ENCODE measurements at regions not wholly inside any gene's neighbourhood (a gene's known extent, or its start where the extent isn't known, plus 50 kb on each side); places are given as distances from the start of the nearest gene placed in this dataset.

- H3K27me3 ChIP-seq (replicated peaks in 1 of 4; ENCODE audit: control extremely low read depth in 1 of 4, control insufficient read depth in 3 of 4, insufficient read depth in 4 of 4, low read length in 3 of 4) = no peaks in the 10 kb centered on the region
- ATAC-seq (ENCODE audit: low read depth) = no peak
- H3K4me3 ChIP-seq (ENCODE audit: control extremely low read depth in 1 of 5, extremely low read depth in 1 of 5, insufficient read depth in 1 of 5, low read depth in 2 of 5, low read length in 4 of 5) = no peak overlapping the region
- H3K4me1 Mint-ChIP-seq = no peaks in the 10 kb centered on the region
- no peak for TF ChIP-seq EZH2 (IDR thresholded peaks at IDR 0.05; ENCODE audit: borderline replicate concordance, insufficient read depth, low read depth, low read length, poor library complexity, severe bottlenecking)
- no peak for TF ChIP-seq CTCF (IDR thresholded peaks at IDR 0.05)
- no peak overlapping the region for H3K27ac Mint-ChIP-seq
- no peak overlapping the region for H3K4me3 Mint-ChIP-seq
- H4K20me1 ChIP-seq (ENCODE audit: control insufficient read depth, insufficient read depth, low read length, poor library complexity, severe bottlenecking) = no peaks in the 10 kb centered on the region
- POLR2A ChIA-PET = no interaction called here
- H3K27me3 Mint-ChIP-seq = no peaks in the 10 kb centered on the region
- H2AFZ ChIP-seq (ENCODE audit: insufficient read depth, low read depth, low read length, poor library complexity, severe bottlenecking) = no peak overlapping the region
- DNase-seq = no peak
- no peaks in the 10 kb centered on the region for H3K9me3 Mint-ChIP-seq (ENCODE audit: insufficient read depth)
- H3K9ac ChIP-seq (ENCODE audit: low read length) = no peak overlapping the region
- CTCF ChIA-PET = no interaction called here
- intact Hi-C loops (cut with micrococcal nuclease) = no loop called here
- H3K27ac ChIP-seq (ENCODE audit: low read length in 2 of 2) = no peak overlapping the region
- no peaks in the 10 kb centered on the region for H3K4me1 ChIP-seq (ENCODE audit: control insufficient read depth in 2 of 2, insufficient read depth in 2 of 2, low read length in 2 of 2)
- WGBS (ENCODE audit: insufficient coverage) = 96% methylated on average over 7 of the region's 9 CpGs
- H3K4me2 ChIP-seq (replicated peaks; ENCODE audit: low read depth, low read length, poor library complexity, severe bottlenecking) = no peak overlapping the region
- no peaks in the 10 kb centered on the region for H3K79me2 ChIP-seq (ENCODE audit: control insufficient read depth, insufficient read depth, low read length)
- no peaks in the 10 kb centered on the region for H3K36me3 ChIP-seq (replicated peaks in 1 of 2; ENCODE audit: control extremely low read depth in 1 of 2, control insufficient read depth in 1 of 2, extremely low read depth in 1 of 2, insufficient read depth in 2 of 2, low read length in 1 of 2)
- peaks cover 0 to 4% (median 2%) of the 10 kb centered on the region in 3 donors for H3K9me3 ChIP-seq (ENCODE audit: control extremely low read depth in 1 of 3, control insufficient read depth in 2 of 3, insufficient read depth in 1 of 3, low read length in 2 of 3)
These were observed 381.2 kb upstream of the SLITRK1 start for GRCh38 chr13:84263354-84264069.

- Histone ChIP-seq H3K4me2 (replicated peaks; ENCODE audit: low read depth, low read length, poor library complexity, severe bottlenecking) (no peak overlapping the region), H3K79me2 (ENCODE audit: control insufficient read depth, insufficient read depth, low read length) (no peaks in the 10 kb centered on the region), H3K4me3 (ENCODE audit: control extremely low read depth in 1 of 5, extremely low read depth in 1 of 5, insufficient read depth in 1 of 5, low read depth in 2 of 5, low read length in 4 of 5) (no peak overlapping the region), H2AFZ (ENCODE audit: insufficient read depth, low read depth, low read length, poor library complexity, severe bottlenecking) (no peak overlapping the region), H3K27me3 (replicated peaks in 1 of 4; ENCODE audit: control extremely low read depth in 1 of 4, control insufficient read depth in 3 of 4, insufficient read depth in 4 of 4, low read length in 3 of 4) (no peaks in the 10 kb centered on the region), H3K9ac (ENCODE audit: low read length) (no peak overlapping the region), H3K27ac (ENCODE audit: low read length in 2 of 2) (no peak overlapping the region), H3K9me3 (ENCODE audit: control extremely low read depth in 1 of 3, control insufficient read depth in 2 of 3, insufficient read depth in 1 of 3, low read length in 2 of 3) (peaks cover 0 to 9% (median 0%) of the 10 kb centered on the region in 3 donors), H3K36me3 (replicated peaks in 1 of 2; ENCODE audit: control extremely low read depth in 1 of 2, control insufficient read depth in 1 of 2, extremely low read depth in 1 of 2, insufficient read depth in 2 of 2, low read length in 1 of 2) (no peaks in the 10 kb centered on the region), H4K20me1 (ENCODE audit: control insufficient read depth, insufficient read depth, low read length, poor library complexity, severe bottlenecking) (no peaks in the 10 kb centered on the region), H3K4me1 (ENCODE audit: control insufficient read depth in 2 of 2, insufficient read depth in 2 of 2, low read length in 2 of 2) (no peaks in the 10 kb centered on the region)
- no peak for TF ChIP-seq EZH2 (IDR thresholded peaks at IDR 0.05; ENCODE audit: borderline replicate concordance, insufficient read depth, low read depth, low read length, poor library complexity, severe bottlenecking)
- TF ChIP-seq CTCF (IDR thresholded peaks at IDR 0.05) = no peak
- DNase-seq = no peak
- intact Hi-C loops (cut with micrococcal nuclease) = no loop called here
- ChIA-PET POLR2A (no interaction called here), CTCF (no interaction called here)
- WGBS (ENCODE audit: insufficient coverage) = 75% methylated on average over 2 of the region's 3 CpGs
- Mint-ChIP-seq H3K9me3 (ENCODE audit: insufficient read depth) (peaks cover 9% of the 10 kb centered on the region), H3K4me3 (no peak overlapping the region), H3K27ac (no peak overlapping the region), H3K27me3 (no peaks in the 10 kb centered on the region), H3K4me1 (no peaks in the 10 kb centered on the region)
- no peak for ATAC-seq (ENCODE audit: low read depth)
These were observed 373.0 kb upstream of the SLITRK1 start for GRCh38 chr13:84255226-84255797.

Measured in B cell (primary cell).